MM.1S (cell line): ENCODE measurements at regions not wholly inside any gene's neighbourhood (a gene's known extent, or its start where the extent isn't known, plus 50 kb on each side); places are given as distances from the start of the nearest gene placed in this dataset.

Source experiments
- EZH2 ChIP-seq: fragments of 300-600 bp; sonication (generic); optimal IDR thresholded peaks from 2 replicates; pipeline ENCODE3; 2017; ENCODE audit warnings: low read depth, mild to moderate bottlenecking, antibody characterized with exemption, low read length, mixed read lengths
- EZH2phosphoT487 ChIP-seq: fragments of 300-600 bp; sonication (generic); IDR thresholded peaks from 2 replicates; pipeline ENCODE4 v1.6.1; 2018; ENCODE audit warnings: antibody characterized with exemption, low read length
- TF ChIP-seq, protein P1 (sequence below): fragments of 300-600 bp; sonication (generic); IDR thresholded peaks from 2 replicates; pipeline ENCODE4 v1.5.1; 2016; ENCODE audit warnings: antibody characterized with exemption, low read length, mixed read lengths

DNA sequence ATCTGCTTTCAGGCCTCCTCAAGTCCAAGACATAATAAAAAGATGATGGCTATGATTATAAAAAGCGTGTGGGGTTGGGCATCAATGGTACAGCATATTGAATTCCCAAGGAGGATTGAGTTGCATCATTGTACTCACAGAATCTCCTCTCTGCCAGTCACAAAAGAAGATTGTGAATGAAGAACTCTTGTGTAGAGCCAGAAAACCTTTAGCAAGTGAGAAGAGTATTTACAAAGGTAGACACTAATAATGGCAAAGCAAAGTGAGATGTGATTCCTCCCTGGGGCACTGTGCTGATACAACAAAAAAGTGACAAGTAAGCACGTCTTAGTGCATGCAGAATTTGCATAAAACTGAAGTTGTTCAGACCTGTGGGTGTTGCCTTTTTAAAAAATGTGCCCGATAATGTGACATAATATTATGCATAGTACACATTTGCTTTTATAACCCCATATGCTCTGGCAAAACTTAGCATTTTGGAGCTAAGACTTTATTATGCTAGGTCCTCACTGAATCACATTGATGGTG is 291.2 kb upstream of the TBC1D5 start:
- TF ChIP-seq, protein P1, sequence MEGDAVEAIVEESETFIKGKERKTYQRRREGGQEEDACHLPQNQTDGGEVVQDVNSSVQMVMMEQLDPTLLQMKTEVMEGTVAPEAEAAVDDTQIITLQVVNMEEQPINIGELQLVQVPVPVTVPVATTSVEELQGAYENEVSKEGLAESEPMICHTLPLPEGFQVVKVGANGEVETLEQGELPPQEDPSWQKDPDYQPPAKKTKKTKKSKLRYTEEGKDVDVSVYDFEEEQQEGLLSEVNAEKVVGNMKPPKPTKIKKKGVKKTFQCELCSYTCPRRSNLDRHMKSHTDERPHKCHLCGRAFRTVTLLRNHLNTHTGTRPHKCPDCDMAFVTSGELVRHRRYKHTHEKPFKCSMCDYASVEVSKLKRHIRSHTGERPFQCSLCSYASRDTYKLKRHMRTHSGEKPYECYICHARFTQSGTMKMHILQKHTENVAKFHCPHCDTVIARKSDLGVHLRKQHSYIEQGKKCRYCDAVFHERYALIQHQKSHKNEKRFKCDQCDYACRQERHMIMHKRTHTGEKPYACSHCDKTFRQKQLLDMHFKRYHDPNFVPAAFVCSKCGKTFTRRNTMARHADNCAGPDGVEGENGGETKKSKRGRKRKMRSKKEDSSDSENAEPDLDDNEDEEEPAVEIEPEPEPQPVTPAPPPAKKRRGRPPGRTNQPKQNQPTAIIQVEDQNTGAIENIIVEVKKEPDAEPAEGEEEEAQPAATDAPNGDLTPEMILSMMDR = no peak
- TF ChIP-seq EZH2 = no peak
- no peak for TF ChIP-seq EZH2phosphoT487
